ENCODE measurements at regions not wholly inside any gene's neighbourhood (a gene's known extent, or its start where the extent isn't known, plus 50 kb on each side); places are given as distances from the start of the nearest gene placed in this dataset.

DNA sequence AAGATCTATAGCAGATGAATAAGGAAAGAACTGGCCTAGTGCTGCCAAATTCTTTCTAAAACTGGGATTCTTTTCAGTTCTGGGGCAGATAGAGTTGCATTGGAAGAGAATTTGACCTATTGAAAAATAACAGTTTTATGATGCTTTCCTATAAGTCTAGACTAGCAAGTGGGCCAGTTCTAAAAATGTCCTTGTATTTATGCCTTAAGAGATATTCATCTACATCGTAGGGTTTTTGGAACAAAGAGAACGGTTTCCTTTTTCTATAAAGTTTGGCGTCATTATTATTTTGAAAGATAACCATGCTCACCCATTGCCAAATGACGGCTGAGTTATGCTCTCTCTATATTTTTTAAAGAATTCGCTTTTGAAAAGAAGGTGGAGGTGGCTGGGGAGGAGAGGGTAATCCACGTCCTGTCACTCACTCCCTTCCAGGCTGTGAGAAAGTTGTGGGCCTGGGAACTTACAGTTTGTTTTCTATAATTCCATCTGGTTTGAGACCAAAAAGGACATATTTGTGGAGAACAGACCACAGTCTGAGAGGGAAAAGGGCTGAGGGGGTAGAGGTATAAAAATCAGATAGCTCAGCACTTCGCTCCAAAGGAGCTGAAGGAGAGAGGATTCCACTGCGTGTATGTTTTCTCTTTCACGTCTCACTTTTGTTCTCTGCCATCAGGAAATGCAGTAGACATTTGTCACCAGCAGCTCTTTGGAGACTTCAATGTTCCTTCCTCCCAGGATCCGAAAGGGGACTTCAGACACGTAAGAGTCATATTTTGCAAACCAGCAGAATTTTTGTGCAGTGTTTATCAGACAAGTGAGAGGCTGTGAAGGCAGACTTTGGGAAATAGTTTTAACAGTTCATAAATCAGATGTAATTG lies 281.9 kb upstream of the FN1 start:
- no peak for TF ChIP-seq EZH2phosphoT487 (IDR thresholded peaks at IDR 0.05; ENCODE audit: insufficient read depth, low read depth)
- no peak for TF ChIP-seq EZH2 (IDR thresholded peaks at IDR 0.05; ENCODE audit: insufficient read depth, poor library complexity, severe bottlenecking)
